Ramos (cell line): ENCODE measurements at regions not wholly inside any gene's neighbourhood (a gene's known extent, or its start where the extent isn't known, plus 50 kb on each side); places are given as distances from the start of the nearest gene placed in this dataset.

Source experiments
- in situ Hi-C: fragments of 300-500 bp; cut with MboI; formaldehyde crosslinking; loops from one replicate; pipeline ENCODE4 v1.14.3; 2022; ENCODE audit warnings: low sequenced_read_pairs; ENCODE audit not compliant: unreplicated experiment

DNA sequence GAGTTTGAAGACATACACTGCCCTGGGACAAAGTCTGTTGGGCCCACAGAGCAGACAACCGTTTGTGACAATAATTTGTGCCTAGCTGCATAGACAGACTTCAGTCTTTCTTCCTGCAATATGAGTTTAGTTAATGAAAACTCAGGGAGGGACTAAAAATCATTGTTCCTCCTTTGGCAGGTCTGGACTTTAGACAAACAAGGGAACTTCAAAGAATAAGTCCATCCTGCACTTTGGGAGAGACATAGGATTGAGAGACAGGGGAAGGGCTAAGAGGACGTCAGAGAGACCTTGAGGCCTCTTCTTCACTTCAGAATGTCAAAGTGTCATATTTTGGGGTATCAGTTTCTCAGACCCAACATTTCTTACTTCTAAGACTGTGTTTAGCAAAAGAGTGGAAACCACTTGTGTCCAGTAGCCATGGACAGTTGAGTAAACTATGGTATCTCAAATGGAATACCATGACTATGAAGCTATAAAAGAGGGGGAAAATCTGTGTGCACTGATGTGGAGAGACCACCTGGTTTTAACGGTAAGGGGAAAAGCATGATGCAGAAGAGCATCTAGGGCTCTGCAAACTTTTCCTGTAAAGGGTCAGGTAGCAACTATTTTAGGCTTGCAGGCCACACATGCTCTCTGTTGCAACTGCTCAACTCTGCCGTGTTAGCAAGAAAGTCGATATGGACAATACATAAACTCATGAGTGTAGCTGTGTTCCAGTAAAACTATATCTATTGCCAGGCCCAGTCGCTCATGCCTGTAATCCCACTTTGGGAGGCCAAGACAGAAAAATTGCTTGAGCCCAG, 217.8 kb upstream of the SH3BP4 start:
- in situ Hi-C loops: no loop called here

DNA sequence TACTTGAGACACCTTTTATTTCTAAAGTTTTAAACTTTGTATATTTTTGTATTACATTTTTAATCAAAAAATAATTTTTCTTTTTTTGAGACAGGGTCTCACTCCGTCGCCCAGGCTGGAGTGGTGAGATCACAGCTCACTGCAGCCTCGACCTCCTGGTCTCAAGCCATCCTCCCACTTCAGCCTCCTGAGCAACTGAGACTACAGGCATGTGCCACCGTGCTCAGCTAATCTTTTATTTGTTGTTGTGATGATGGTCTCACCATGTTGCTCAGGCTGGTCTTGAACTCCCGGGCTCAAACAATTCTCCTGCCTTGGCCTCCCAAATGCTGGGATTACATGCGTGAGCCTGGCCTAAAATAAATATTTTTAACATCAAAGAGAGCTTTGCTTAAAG, 218.7 kb upstream of the SH3BP4 start:
- in situ Hi-C loops: no loop called here

DNA sequence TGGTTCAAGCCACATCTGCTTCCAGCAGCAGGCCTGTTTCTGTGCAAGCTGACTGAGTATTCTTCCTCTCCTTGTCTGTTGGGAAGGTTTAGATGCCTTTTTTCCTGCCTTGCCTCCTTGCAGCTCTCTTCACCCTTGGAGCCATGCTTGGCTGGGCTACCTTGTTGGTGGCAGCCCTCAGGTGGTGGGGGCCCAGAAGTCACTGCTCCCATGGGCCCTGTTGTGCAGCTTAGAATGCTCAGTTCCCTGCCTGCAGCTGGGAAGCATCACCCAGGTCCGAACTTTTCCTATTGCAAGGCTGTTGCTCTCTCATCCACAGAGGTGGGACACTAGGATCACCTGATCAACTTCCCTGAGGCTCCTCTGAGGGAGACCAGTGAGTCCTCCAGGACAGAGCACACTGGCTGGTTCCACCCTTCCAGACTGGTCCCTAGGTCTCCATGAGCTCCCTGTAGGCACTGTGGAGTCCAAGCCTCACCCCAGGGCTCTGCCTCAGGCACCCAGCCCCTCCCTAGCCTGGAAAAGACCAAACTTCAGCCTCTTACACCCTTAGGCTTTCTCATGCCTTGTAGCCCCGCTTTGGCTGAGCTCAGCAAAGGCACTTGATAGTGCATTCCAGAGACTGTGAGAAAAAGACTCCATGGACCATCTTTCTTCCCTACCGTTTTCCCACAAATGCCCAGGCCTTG, 219.3 kb upstream of the SH3BP4 start:
- in situ Hi-C loops: no loop called here

DNA sequence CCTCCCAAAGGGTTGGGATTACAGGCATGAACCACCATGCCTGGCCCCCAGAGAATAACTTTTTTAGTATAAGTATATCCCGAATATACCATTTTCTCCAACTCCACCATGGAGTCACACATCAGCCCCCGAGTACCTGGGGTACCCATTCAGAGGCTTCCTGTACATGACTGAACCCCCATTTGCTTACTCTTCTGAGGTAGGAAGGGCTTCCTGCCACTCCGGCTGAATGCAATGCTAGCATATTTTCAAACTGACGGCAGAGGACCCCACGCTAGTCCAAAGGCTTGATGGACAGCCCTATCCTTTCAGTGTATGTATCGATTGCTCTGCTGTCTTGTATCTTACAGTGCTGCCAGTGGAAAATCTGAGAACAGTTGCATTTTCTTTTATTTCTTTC, 220.6 kb upstream of the SH3BP4 start:
- in situ Hi-C loops: no loop called here

DNA sequence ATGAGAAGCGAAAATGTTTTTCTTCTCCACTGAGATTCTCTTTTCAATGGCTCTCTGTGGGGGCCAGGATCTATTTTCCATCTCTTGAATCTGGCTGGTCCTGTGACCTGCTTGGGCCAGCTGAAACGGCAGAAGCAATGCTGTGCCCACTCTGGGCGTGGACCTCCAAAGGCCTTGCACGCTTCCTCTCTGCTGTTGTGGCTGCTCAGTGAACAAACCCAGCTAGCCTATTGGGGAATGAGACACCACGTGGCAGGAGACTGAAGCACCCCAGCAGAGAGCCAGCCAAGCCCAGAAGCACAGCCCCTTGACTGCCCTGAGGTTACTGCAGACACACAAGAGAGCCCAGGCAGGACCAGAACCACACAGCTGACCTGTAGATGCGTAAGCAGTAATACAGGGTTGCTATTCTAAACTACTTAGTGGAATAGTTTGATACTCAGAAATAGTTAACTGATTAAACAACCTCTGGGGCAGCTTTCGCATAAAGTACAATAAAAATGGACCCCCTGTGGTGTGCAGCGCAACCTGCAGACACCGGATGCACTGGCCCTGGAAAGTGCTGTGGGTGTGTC, 221.7 kb upstream of the SH3BP4 start:
- in situ Hi-C loops: no loop called here

DNA sequence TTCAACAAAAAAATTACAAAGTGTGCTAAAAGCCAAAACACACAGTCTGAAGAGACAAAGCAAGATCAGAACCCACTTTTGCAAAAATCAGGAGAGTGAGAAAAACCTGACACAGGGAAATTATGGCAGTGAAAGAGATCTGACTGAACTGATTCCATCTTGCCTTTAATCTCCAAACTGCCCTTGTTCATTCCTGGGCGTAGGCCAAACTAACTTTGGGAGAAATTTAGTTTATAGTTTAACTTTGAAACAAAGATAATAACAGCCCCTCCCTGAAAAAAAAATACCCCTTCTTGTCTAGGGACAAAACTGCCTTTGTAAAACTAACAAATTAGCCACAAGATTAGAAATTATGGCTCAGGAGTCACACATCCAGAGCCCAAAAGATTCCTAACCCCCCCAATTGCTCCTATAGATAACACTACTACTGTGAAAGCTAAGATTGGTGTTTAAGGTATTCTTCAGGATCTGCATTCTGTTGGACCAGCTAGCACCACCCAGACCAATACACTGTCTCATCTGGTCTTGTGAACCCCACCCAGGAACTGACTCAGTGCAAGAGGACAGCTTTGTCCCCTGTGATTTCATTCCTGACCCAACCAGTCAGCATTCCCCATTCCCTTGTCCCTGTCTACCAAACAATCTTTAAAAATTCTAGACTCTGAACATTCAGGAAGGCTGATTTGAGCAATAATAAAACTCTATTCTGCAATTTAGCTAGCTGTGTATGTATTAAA, 226.1 kb upstream of the SH3BP4 start:
- in situ Hi-C loops: no loop called here

DNA sequence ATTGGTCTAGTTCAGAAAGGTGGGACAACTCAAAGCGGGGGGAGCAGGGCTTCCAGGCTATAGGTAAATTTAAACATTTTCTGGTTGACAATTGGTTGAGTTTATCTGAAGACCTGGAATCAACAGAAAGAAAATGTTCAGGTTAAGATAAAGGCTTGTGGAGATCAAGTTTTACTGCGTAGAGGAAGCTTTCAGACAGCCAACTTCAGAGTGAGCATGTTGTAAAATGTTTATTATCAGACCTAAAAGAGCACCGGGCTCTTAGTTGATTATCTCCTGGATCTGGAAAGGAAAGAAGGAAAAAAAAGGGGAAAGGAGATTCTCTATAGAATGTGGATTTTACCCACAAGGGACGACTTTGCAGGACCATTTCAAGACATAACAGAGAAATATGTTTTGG, 227.0 kb upstream of the SH3BP4 start:
- in situ Hi-C loops: no loop called here

DNA sequence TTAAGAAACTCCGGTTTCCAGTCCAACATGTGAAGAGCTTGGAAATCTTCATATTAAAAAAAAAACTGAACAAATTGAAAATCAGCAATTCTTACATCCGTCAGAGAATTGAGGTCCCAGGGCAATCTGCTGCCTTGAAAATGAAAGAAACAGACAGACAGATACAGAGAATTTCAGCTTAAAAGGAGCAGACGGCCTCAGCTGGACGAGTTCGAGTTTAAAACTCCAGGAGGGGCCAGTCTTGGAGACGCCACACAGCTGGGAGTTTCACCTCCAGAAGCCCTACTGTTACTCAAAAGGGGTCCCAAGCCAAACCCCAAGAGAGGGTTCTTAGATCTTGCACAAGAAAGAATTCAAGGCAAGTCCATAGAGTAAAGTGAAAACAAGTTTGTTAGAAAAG, 226.5 kb upstream of the ARL4C start:
- in situ Hi-C loops: no loop called here

DNA sequence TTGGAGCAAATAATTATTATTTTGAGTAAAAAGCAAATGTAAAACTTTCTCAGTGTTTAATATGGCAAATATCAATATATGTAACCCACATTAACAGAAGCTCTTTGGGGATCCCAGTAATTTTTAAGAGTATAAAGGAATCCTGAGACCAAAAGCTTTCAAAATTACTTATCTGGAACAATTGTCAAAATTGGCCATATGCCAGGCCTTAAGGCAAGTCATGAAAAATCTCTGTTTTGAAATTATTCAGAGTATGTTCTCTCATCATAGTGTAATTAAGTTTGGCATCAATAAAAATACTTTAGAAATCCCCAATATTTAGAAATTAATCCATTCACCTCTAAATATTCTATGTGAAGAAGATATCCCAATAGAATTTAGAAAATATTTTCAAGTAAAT, 225.3 kb upstream of the ARL4C start:
- in situ Hi-C loops: no loop called here

DNA sequence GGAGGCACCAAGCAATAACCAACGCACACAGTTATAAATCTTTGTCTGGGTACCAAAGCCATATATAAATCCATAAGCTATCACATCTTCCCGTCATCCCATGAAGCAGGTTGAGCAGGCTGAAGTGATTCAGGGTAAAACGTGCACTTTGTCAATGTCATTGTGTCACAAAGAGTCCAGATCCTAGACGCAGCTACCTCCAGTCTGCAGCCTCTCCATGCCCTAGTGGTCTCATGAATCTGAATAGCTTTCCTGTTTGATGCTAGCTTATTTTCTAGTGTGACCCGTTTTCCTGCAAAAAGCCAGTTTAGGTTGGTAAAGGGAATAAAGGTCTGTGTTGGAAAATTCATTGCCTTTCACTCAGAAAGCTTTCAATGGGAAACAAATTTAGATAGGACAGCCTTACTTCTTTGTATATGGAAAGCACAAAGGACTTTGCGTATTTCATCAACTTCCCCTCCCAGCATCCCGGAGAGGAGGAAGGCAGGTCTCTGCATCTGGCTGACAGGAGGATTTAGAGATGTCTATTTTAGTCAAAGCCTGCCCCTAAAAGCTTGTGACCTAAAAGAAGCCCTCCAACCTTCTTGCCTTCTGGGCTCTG, 222.3 kb upstream of the ARL4C start:
- in situ Hi-C loops: no loop called here

DNA sequence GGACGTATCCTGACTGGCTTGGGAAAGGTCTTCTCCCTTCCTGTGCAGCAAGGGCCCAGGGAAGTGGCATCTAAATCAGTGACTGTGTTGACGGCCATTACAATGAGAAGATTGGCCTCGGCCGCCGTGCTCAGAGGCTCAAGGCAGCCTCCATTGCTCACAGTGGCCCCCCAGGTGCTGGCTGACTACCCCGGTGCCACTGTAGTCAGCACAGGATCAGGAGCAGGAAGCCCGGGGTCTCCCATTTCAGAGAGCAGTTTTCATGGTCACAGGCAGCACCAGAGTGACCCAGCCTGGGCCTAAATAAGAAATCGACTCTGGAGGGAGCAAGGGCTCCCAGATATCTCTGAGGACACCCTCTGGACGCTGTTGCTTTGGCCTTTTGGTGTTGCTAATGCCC, 219.4 kb upstream of the ARL4C start:
- in situ Hi-C loops: no loop called here

DNA sequence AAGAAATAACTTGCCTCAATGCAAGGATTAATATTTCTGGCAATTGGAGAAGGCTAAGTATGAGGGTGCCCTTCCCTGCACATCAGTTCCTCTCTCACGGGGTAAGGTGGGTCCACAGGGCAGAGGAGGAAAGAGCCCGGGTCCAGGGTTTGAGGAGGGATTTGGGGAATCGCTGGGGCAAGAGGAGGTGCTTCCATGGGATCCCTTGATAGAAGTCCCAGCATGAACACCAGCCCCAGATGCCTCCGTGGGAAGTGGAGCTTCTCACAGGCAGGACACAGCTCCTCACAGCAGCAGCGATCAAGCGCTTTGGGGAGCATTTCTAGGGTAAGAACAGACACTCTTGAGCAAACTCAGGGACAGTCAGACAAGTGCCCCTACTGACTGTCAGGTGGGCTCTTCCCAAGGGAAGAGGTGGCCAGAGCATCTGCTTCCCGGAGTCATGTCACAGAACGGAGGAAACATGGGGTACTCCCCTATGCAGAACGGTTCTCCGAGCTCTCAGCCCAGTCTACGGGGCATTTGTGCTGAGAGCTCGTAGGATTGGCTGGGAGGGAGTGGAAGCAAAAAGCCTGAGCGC, 218.9 kb upstream of the ARL4C start:
- in situ Hi-C loops: no loop called here

DNA sequence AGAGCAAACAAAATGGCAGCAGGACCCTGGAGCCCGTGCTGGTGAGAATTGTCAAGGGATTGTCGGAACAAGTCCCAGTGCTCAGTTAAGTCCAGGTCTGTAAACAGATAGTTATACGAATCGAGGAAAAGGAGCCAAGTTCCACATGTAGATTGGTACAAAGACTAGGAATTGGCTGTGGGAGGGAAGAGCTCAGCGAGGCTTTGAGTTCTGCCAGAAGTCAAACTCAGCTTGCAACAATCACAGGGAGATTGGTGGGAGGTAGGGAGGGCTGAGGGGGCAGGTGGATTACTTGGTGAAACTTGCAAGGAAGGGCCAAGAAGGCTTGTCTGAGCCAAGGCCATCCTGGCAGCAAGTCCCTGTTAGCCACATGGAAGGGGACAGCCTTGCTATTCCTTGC, 217.8 kb upstream of the ARL4C start:
- in situ Hi-C loops: no loop called here

DNA sequence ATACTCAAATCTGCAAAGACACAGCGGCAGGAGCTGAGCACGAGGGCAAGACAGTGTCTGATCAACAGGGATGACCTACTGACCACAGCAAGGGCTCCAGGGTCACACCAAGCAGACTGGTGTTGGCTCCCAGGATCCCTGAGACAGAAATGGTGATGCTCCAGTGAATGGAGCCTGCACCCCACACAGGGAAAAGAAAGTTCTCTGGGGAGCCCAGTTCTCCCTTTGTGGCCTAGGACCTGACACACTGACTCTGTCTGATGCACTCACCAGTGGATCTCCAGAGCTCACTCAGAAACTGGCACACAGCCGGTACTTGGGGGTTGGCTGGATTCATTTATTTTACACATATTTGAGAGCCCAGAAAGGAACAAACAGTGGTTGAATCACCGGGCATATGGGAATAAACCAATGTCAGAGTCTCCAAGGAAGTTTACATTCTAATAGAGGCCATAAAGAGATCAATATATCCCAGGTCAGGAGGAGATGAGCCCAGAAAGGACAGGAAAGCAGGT, 215.6 kb upstream of the ARL4C start:
- in situ Hi-C loops: no loop called here

DNA sequence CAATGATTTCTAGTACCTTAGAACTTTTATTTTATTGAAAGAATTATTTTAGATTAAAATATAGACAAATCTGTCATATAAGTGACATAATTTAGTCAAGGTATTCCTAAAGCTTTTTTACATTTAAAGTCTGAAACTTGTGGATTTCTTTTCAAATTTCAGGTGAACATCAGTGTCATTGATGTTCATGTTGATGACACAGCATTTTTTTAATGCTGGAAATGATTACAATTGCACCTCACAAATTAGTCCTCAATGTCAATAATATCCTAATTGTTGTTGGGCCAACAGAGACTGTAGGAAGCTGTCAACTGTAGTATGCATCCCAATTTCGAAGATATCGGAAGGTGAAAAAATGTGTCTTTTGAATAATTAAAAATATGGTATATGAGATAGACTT, 214.4 kb upstream of the ARL4C start:
- in situ Hi-C loops: no loop called here

DNA sequence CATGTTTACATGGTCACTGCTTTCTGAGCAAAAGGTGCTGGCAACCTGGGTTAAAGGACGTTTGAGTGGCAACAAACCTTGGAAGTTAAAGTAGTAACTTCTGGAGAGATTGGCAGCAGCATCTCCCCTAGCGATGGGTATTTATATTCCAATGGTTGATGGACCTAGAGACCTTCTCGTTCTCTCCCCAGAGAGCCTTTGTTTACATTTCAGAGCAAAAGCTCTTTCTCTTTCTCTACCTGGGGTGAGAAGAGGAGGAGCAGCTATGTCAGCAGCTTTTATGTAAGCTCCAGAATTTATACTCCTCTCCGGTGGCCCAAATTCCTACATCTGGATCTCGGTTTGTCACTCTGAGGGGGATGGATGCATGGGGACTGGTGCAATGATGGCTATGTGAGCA, 213.7 kb upstream of the ARL4C start:
- in situ Hi-C loops: no loop called here

DNA sequence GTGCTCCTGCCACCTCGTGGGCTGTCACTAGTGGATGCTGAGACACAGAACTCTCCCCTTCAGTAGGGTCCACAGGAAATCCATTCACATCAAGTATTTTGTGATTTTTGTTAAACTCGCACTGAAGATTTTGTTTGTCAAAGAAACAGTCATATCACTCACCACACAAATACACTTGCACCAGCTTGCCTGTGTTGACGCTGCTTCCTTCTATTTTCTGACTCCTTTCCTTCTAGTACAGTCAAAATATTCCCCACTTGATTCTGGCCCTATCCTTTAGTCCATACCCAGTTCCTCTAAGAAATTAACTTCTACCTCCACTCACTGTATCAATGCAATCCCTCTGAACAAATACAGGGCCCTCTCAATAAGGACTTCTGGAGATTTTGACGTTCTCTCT, 213.2 kb upstream of the ARL4C start:
- in situ Hi-C loops: no loop called here

DNA sequence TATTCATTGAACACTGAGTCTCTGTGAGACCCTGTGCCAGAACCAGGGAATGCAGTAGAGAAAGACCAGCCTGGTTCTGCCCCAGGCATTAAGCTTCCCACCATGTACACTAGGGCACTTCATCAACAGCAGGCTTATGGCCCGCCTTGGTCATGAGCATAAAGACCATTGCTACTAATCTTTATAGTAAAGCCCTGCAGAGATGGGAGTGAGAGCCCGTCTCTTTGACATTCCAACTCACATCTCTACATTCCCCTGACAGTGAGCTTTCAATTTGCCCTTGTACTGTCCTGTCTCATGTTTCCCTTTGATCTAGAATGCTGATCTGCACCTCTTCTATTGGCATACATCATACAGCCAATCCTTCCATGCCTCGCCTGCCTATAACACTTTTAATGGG, 211.8 kb upstream of the ARL4C start:
- in situ Hi-C loops: no loop called here

DNA sequence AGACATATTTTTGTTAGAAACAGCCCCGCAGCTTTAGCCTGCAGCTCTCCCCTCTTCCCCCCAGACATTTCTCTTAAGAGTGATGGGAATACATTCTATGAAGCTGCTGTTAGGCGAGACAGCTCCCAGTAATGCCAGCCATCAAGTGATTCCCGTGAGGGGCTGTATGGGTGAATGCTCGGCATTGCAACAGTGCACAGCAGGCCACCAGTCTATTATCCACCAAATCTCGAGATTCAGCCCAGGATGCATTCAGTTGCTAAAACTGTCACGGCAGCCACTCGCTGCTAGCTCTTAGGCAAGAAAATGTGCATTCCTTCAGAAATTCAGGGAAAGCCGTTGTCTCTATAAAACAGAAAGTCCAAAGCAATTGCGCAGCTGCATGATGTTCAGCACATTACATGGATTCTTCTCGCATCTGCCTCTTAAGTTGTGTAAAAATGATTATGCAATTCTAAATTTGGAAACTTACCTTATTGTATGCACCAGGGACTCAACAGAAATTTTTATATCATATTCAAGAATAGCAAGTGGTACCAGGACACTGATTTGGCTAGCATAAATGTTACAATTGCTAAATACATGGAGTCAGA, 211.3 kb upstream of the ARL4C start:
- in situ Hi-C loops: no loop called here

DNA sequence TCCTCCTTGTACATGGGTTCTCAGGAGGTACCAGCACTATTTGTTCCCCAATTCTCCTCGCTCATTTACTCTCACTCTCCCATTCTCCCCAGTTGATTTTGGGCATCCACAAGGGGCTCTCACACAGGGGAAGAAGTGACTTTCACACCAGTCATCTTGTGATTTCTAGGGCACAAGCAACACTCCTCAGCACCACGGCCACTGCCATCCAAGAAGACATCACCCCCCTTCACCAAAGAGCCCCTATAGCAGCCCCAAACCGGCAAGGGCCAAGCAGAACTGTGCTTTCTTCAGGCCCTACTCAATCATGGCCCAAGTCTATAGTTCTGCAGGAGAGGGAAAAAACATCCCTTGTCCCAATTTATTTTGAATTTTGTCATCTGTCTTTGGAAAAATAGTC, 209.2 kb upstream of the ARL4C start:
- in situ Hi-C loops: no loop called here
